Fibroblast of skin of left quadriceps (primary cell): ENCODE measurements at regions not wholly inside any gene's neighbourhood (a gene's known extent, or its start where the extent isn't known, plus 50 kb on each side); places are given as distances from the start of the nearest gene placed in this dataset.

Source experiments
- DNase-seq, 2 experiments: peaks; one replicate each; pipeline ENCODE4 v3.0.0-alpha.2; 2013; ENCODE audit warnings: low read depth in 2 of 2

- DNase-seq: no peak
These were observed 85.8 kb upstream of the MVB12B start for GRCh38 chr9:126240835-126241234.

GRCh38 chr9:126248680-126249079 lies 77.9 kb upstream of the MVB12B start:
- DNase-seq: peak; percentile 58 to 63

GRCh38 chr9:126261584-126262356 lies 64.9 kb upstream of the MVB12B start:
- no peak for DNase-seq

GRCh38 chr9:126262738-126263137 lies 63.9 kb upstream of the MVB12B start:
- no peak for DNase-seq

GRCh38 chr9:126270556-126270955 lies 56.1 kb upstream of the MVB12B start:
- no peak for DNase-seq

GRCh38 chr9:126275386-126276001 lies 51.1 kb upstream of the MVB12B start:
- DNase-seq: no peak

GRCh38 chr9:126276056-126276728 lies 50.4 kb upstream of the MVB12B start:
- DNase-seq: no peak
